ENCODE measurements at regions not wholly inside any gene's neighbourhood (a gene's known extent, or its start where the extent isn't known, plus 50 kb on each side); places are given as distances from the start of the nearest gene placed in this dataset.

DNA sequence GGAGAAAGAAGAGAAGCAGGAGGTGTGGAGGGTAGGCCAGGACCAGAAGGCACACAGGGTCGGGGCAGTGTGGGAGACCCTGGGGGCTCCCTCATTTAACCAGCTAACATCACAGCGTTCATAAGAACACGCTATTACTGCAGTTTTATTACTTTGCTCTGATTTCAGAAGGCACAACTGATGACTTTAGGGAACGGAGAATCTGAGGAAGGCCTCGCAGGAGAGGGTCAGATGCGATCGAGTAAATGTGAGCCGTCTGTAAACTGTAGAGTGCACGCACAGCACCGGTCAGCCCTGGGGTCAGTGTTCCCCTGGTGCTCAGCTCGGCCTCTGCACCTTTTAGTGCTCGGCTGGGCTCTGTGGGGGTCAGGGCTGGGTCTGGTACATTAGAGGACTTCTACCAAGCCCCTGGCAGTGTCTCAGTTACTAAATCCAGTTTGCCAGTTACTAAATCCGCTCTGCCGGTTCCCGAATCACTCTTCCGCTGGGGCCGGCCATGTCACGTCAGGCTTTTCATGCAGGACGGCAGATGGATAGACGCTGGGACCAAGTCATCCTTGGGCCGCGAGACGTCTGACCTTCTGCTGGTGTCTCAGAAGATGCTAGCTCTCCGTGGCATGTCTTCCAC lies 325.9 kb downstream of the SEC14L1 start:
- no peak overlapping the region for H3K4me3 ChIP-seq (ENCODE audit: severe bottlenecking)
- peaks cover 19% of the 10 kb centered on the region for H3K36me3 ChIP-seq (ENCODE audit: low read depth)
- H3K27ac ChIP-seq (ENCODE audit: poor library complexity, severe bottlenecking), result peak overlapping the region; percentile 75
- no peaks in the 10 kb centered on the region for H3K27me3 ChIP-seq (ENCODE audit: insufficient read depth, poor library complexity, severe bottlenecking)
- DNase-seq (ENCODE audit: low spot score) (no peak), ATAC-seq (ENCODE audit: low read depth) (no peak)
- H3K4me1 ChIP-seq (ENCODE audit: insufficient read depth, poor library complexity, severe bottlenecking), result peaks cover 37% of the 10 kb centered on the region
- no peaks in the 10 kb centered on the region for H3K9me3 ChIP-seq (ENCODE audit: severe bottlenecking)
- no peak for TF ChIP-seq CTCF (IDR thresholded peaks at IDR 0.05; ENCODE audit: poor library complexity, severe bottlenecking)

- DNase-seq (ENCODE audit: low spot score) (no peak), ATAC-seq (ENCODE audit: low read depth) (no peak)
- no peak for TF ChIP-seq CTCF (IDR thresholded peaks at IDR 0.05; ENCODE audit: poor library complexity, severe bottlenecking)
- Histone ChIP-seq H3K36me3 (ENCODE audit: low read depth) (peaks cover 20% of the 10 kb centered on the region), H3K4me1 (ENCODE audit: insufficient read depth, poor library complexity, severe bottlenecking) (peaks cover 45% of the 10 kb centered on the region), H3K4me3 (ENCODE audit: severe bottlenecking) (no peak overlapping the region), H3K27me3 (ENCODE audit: insufficient read depth, poor library complexity, severe bottlenecking) (no peaks in the 10 kb centered on the region), H3K9me3 (ENCODE audit: severe bottlenecking) (no peaks in the 10 kb centered on the region), H3K27ac (ENCODE audit: poor library complexity, severe bottlenecking) (no peak overlapping the region)
Measured at GRCh38 chr17:77467521-77467920, 326.8 kb downstream of the SEC14L1 start.

DNA sequence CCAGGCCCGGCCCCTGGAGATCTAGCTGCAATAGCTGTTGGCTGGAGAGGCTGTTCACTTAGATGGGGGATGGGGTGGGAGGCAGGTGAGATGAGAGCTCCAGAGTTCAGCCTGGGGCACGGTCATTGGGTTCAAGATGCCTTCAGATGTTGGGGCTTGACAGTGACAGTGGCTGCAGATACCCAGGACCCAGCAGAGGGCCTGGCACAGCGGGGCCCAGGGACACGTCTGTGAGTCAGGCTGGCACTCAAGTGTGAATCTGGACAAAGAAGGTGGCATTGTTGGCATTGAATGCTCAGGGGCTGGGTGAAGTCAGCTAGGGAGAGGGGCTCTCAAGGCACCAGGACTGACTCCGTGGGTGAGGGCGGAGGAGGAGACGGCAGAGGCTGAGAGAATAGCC lies 328.1 kb downstream of the SEC14L1 start:
- peaks cover 56% of the 10 kb centered on the region for H3K4me1 ChIP-seq (ENCODE audit: insufficient read depth, poor library complexity, severe bottlenecking)
- H3K4me3 ChIP-seq (ENCODE audit: severe bottlenecking), result no peak overlapping the region
- no peak overlapping the region for H3K27ac ChIP-seq (ENCODE audit: poor library complexity, severe bottlenecking)
- ATAC-seq (ENCODE audit: low read depth), result no peak
- DNase-seq (ENCODE audit: low spot score), result no peak
- peaks cover 28% of the 10 kb centered on the region for H3K36me3 ChIP-seq (ENCODE audit: low read depth)
- H3K27me3 ChIP-seq (ENCODE audit: insufficient read depth, poor library complexity, severe bottlenecking), result no peaks in the 10 kb centered on the region
- no peaks in the 10 kb centered on the region for H3K9me3 ChIP-seq (ENCODE audit: severe bottlenecking)
- no peak for TF ChIP-seq CTCF (IDR thresholded peaks at IDR 0.05; ENCODE audit: poor library complexity, severe bottlenecking)

DNA sequence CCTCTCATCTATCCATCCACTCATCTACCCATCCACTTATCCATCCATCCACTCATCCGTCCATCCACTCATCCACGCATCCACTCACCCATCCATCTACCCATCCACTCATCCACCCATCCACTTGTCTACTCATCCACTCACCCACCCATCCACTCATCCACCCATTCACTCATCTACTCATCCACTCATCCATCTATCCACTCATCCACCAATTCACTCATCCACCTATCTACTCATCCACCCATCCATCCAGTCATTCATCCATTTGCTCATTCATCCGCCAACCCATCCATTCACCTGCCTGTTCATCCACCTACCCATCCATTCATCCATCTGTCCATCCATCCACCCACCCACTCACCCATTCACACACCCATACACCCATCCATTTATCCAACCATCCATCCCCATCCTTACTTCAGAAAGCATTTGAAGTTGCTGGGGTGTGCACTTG lies 329.6 kb downstream of the SEC14L1 start:
- Histone ChIP-seq H3K36me3 (ENCODE audit: low read depth) (peaks cover 24% of the 10 kb centered on the region), H3K4me1 (ENCODE audit: insufficient read depth, poor library complexity, severe bottlenecking) (peaks cover 59% of the 10 kb centered on the region), H3K4me3 (ENCODE audit: severe bottlenecking) (no peak overlapping the region), H3K9me3 (ENCODE audit: severe bottlenecking) (no peaks in the 10 kb centered on the region), H3K27me3 (ENCODE audit: insufficient read depth, poor library complexity, severe bottlenecking) (no peaks in the 10 kb centered on the region), H3K27ac (ENCODE audit: poor library complexity, severe bottlenecking) (peak overlapping the region; percentile 97)
- DNase-seq (ENCODE audit: low spot score), result no peak
- no peak for ATAC-seq (ENCODE audit: low read depth)
- TF ChIP-seq CTCF (IDR thresholded peaks at IDR 0.05; ENCODE audit: poor library complexity, severe bottlenecking), result no peak

Data from RWPE2 (cell line).